Astrocyte of the cerebellum (primary cell): ENCODE measurements at regions not wholly inside any gene's neighbourhood (a gene's known extent, or its start where the extent isn't known, plus 50 kb on each side); places are given as distances from the start of the nearest gene placed in this dataset.

Experiments
- DNase-seq: peaks from one replicate; pipeline ENCODE4 v3.0.0-alpha.2; 2011; ENCODE audit warnings: low read depth
- H3K4me3 ChIP-seq: 2 replicates; pipeline ENCODE4 v1.5.1; 2011; ENCODE audit warnings: mild to moderate bottlenecking, low read depth, low read length, moderate library complexity
- in situ Hi-C: cut with HindIII; loops from 2 replicates; pipeline ENCODE4 v1.10.0; 2017; ENCODE audit warnings: low sequenced_read_pairs
- TF ChIP-seq, protein P1 (sequence below): IDR thresholded peaks from 2 replicates; pipeline ENCODE4 v1.5.1; 2012; ENCODE audit warnings: low read length, low read depth, moderate library complexity, mild to moderate bottlenecking; ENCODE audit errors: missing control alignments

DNA sequence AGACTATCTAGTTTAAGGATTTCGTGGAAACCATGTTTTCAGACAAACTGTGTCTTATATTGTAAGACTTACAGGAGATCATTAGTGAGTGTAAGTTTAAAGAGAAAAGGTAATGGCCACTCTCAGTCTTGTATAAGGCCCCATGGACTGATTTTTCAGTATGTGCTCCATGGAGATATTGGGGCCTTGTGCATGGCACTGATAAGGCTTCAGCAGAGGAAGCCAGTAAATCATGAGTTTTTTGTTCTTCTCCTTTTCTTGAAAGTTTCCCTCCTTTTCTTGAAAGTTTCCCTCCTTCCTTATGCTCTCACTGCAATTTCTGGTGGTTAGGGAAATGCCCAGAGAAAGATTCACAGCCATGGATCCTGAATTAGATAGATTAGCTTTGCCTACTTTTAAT, 471.3 kb downstream of the LRRC70 start:
- H3K4me3 ChIP-seq, result no peak overlapping the region
- in situ Hi-C loops, result no loop called here
- TF ChIP-seq, protein P1, sequence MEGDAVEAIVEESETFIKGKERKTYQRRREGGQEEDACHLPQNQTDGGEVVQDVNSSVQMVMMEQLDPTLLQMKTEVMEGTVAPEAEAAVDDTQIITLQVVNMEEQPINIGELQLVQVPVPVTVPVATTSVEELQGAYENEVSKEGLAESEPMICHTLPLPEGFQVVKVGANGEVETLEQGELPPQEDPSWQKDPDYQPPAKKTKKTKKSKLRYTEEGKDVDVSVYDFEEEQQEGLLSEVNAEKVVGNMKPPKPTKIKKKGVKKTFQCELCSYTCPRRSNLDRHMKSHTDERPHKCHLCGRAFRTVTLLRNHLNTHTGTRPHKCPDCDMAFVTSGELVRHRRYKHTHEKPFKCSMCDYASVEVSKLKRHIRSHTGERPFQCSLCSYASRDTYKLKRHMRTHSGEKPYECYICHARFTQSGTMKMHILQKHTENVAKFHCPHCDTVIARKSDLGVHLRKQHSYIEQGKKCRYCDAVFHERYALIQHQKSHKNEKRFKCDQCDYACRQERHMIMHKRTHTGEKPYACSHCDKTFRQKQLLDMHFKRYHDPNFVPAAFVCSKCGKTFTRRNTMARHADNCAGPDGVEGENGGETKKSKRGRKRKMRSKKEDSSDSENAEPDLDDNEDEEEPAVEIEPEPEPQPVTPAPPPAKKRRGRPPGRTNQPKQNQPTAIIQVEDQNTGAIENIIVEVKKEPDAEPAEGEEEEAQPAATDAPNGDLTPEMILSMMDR, result no peak
- no peak for DNase-seq

DNA sequence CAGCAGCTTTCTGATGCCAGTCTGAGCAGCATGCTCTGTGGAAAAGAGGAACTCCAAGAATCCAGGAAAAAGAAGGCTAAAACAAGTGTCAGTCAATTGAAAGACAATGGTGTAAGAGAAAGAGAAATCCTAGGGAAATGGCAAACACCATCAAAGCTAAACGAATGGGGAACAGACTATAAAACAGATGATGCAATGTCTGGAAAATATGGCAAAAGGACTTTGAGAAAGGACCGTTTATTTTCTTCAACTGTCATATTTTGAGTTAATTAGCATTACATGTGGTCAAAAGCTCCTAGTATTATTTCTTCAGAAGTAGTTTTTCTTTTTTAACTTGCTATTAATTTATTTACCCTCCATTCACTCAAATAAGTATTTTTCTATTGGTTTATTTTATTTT, 465.2 kb downstream of the LRRC70 start:
- TF ChIP-seq, protein P1, result no peak
- in situ Hi-C loops, result no loop called here
- H3K4me3 ChIP-seq, result no peak overlapping the region
- no peak for DNase-seq

DNA sequence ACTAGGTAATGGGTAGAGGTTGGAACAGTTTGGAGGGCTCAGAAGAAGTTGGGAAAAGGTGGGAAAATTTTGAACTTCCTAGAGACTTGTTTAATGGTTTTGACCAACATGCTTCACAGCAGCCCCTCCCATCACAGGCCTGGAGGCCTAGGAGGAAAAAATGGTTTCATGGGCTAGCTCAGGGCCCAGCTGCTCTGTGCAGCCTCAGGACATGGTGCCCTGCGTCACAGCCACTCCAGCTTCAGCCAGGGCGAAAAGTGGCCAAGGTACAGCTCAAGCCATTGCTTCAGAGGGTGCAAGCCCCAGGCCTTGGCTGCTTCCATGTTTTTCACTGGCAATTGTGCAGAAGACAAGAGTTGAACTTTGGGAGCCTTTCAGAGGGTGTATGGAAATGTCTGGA, 453.7 kb downstream of the LRRC70 start:
- no peak for DNase-seq
- TF ChIP-seq, protein P1, result no peak
- no peak overlapping the region for H3K4me3 ChIP-seq
- in situ Hi-C loops, result no loop called here

DNA sequence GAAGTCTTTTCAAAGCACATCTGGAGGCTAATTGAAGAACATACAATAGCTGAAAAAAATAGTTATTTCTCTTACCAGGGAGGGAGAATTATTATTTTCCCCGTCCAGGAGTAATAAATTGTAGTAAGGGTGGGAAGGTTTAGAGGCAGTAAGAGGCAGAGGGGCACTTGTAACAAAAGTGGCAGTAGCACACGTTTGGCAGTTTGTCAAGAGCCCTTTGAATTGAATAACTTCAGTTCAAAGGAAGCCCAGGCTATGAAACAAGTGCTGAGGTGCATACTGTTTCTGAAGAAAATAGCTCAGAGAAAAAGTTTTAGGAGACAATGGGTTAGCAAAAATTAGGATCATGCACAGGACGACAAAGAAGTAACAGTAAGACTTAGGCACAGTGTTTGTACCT, 451.3 kb downstream of the LRRC70 start:
- TF ChIP-seq, protein P1, result no peak
- in situ Hi-C loops, result no loop called here
- no peak for DNase-seq
- H3K4me3 ChIP-seq, result no peak overlapping the region

DNA sequence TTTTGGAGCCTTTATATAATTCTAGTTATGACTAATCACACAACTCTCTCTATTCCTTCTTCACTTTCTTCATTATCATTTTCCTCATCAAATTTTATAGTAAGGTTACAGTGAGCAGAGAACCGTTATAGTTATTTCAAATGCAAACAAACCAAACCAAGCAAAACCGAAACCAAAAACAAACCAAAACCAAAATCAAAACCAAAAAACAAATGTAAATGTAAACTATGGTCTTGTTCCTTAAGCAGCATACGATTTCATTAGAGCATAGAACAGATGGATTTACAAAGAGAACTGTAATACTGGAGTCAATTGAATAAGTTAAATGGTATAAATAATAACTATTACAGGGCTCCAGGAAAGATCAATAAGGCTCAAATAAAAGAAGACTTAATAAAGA, 447.1 kb downstream of the LRRC70 start:
- DNase-seq, result no peak
- TF ChIP-seq, protein P1, result no peak
- H3K4me3 ChIP-seq, result no peak overlapping the region
- in situ Hi-C loops, result no loop called here

DNA sequence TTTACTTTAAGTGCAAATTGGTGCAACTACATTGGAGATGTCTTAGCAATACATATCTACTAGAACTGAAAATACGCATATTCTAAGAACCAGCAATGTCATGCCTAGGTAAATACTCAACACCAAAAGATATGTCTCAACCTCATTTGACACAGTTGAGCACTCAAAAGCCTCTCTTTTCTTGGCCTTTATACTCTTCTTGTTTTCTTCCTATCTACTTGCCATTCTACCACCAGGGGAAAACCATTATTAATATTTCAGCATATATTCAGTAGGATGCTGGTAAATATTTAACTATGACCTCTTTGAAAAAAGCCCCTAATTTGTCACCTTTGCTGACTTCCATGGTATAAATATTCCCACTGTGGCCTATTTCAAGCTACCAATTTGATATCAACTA, 443.8 kb downstream of the LRRC70 start:
- TF ChIP-seq, protein P1, result no peak
- DNase-seq, result no peak
- in situ Hi-C loops, result no loop called here
- H3K4me3 ChIP-seq, result no peak overlapping the region

DNA sequence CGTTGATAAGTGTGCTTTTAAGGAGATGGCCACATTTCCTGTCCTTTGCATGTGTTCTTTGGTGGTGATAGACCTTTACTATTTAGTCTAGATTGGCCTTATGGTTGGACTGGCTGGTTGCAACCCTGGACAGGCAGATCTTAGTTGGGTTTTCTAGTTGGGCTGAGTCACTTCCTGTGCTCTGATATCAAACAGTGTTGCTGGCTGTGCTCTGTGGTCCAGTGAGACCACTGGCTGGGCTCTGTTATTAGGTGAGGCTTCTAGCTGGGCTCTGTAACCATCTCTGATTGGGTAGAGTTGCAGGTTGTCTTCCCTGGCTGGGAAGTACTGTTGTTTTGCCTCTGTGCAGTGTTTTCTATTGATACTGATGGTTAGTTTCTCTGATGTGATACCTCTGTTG, 432.5 kb downstream of the LRRC70 start:
- no peak overlapping the region for H3K4me3 ChIP-seq
- in situ Hi-C loops, result no loop called here
- DNase-seq, result no peak
- TF ChIP-seq, protein P1, result no peak
